PC-3 (cell line): ENCODE measurements at regions not wholly inside any gene's neighbourhood (a gene's known extent, or its start where the extent isn't known, plus 50 kb on each side); places are given as distances from the start of the nearest gene placed in this dataset.

Experiments used
- EZH2 ChIP-seq: fragments of 300-600 bp; sonication (generic); IDR thresholded peaks from one replicate; pipeline ENCODE4 v1.6.1; 2017; ENCODE audit warnings: antibody characterized with exemption, mild to moderate bottlenecking, low read length; ENCODE audit not compliant: unreplicated experiment
- TF ChIP-seq, protein P1 (sequence below): fragments of 300-600 bp; sonication (generic); conservative IDR thresholded peaks from 2 replicates; pipeline ENCODE4 v1.5.1; 2017; ENCODE audit warnings: antibody characterized with exemption, low read depth, mild to moderate bottlenecking, low read length

DNA sequence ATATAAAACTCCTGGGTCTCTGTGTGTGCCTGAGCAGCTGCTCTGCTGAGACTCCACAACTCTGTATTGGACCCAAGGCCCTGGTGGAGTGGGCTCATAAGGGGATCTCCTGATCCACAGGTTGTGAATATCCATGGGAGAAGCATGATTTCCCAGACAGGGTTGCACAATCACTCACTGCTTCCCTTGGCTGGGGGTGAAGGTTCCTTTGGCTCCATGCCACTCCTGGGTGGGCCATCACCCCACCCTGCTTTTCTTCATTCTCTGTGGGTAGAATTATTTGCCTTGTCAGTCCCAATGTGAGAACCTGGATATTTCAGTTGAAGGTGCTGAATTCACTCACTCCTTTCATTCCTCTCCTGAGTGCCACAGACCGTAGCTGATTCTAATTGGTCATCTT is 205.2 kb upstream of the TMEM260 start:
- TF ChIP-seq, protein P1, sequence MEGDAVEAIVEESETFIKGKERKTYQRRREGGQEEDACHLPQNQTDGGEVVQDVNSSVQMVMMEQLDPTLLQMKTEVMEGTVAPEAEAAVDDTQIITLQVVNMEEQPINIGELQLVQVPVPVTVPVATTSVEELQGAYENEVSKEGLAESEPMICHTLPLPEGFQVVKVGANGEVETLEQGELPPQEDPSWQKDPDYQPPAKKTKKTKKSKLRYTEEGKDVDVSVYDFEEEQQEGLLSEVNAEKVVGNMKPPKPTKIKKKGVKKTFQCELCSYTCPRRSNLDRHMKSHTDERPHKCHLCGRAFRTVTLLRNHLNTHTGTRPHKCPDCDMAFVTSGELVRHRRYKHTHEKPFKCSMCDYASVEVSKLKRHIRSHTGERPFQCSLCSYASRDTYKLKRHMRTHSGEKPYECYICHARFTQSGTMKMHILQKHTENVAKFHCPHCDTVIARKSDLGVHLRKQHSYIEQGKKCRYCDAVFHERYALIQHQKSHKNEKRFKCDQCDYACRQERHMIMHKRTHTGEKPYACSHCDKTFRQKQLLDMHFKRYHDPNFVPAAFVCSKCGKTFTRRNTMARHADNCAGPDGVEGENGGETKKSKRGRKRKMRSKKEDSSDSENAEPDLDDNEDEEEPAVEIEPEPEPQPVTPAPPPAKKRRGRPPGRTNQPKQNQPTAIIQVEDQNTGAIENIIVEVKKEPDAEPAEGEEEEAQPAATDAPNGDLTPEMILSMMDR = no peak
- no peak for TF ChIP-seq EZH2
